Stimulated activated CD8-positive, alpha-beta memory T cell treated with anti-CD3 and anti-CD28 coated beads, Interleukin-15, amount 100 ng/mL, for 1 hour (primary cell): ENCODE measurements at regions not wholly inside any gene's neighbourhood (a gene's known extent, or its start where the extent isn't known, plus 50 kb on each side); places are given as distances from the start of the nearest gene placed in this dataset.

Experiments used
- DNase-seq: peaks from one replicate; pipeline ENCODE4 v3.0.0-alpha.2; 2020; ENCODE audit warnings: low read depth

DNA sequence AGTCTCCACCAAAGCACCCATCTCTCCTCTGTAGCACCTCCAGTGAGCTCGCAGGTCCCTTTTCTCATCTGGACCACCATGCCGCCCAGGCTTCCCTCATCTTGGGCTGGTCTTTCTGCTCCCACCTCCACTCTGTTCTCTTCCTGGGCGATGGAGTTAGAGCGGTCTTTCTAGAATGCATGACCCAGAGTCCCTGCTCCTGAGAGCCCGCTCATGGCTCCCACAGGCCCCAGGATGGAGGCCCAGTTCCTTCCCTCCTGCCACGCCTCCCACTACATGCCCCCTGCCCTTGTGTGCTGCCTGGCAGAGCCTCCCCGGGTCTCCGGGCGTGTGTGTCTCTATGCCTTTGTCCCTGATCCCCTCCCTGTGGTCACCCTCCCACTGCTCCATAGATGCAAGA, 100.7 kb upstream of the RTL1 start:
- no peak for DNase-seq

DNA sequence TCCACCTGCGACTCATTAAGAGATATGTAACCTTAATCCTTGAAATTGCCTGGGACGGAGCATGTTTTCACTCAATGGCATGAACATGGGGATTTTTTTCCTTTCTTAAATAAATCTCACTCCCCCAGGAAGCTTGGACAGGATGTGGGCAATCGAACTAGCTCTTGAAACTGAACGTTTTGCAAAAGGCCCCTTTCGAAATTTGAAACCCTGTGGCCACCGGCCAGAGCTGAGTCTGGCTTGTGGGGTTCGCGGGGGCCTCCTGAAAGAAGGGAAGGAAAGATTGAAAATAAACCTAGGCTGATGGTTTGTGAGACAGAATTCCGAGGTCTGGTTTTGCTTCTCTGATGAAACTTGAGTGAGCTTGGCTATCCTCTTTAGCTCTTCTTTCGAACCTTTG, 101.4 kb upstream of the RTL1 start:
- DNase-seq = no peak

DNA sequence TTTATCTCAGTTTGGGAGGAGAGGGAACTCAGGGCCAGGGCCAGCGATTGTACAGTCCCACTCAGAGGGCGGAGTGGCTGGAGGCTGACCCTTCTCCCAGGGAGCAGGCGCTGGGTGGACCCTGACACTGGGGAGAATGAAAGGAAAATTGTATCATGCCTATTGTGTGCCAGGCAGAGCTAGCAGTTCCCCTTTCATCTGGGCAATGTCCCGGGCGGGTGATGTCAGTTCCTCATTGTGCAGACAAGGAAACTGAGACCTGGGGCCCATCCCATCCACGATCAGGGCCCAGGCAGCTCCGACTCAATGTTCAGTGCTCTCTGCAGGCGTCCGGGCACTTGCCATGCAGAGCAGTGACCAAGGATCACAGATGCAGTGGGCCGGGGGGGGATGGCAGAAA, 101.9 kb upstream of the RTL1 start:
- DNase-seq = no peak

DNA sequence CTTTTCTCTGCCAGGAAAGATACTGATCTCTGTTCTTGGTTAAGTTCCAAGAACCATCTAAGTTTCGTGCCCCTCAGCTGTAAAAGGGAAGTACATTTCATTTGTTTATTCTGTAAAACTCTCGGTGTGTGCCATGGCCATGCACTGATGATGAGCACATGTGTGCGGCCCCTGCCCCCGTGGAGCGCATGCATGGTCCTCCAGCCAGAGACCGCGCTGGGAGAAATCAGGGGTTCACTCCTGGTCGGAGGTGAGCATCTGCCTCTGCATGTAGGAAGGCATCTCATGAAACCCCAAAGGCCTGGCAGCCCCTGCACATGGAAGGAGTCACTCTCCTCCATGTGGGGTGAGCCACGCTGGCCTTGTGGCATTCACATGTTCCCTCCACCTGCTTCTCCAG, 102.5 kb upstream of the RTL1 start:
- DNase-seq = no peak

DNA sequence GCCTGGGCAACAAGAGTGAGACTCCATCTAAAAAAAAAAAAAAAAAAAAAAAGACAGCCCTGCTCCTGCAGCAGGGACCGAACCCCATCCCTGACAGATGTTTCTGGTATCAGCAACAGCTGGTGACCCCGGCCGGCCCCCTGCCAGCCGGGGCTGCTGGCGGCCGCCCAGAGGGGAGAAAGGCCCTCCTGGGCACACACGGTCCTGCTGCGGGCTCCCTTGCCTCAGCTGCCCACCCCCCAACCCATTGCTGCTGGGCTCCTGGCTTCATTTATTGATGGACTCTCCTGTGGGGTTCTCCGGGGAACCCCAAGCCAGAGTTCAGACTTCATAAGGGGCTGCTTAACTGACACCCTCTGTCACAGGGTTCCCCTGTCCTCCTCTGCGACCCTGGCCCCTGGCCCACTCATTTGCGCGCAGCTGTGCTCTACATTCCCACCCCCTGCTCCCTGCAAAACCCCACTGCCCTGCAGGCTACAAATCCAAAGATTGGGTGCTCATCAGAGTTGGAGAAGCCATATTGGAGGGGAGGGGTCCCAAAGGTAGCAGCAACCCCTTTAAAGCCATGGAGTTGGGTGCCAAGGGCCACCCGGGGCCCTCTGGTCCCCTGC, 103.6 kb upstream of the RTL1 start:
- no peak for DNase-seq

DNA sequence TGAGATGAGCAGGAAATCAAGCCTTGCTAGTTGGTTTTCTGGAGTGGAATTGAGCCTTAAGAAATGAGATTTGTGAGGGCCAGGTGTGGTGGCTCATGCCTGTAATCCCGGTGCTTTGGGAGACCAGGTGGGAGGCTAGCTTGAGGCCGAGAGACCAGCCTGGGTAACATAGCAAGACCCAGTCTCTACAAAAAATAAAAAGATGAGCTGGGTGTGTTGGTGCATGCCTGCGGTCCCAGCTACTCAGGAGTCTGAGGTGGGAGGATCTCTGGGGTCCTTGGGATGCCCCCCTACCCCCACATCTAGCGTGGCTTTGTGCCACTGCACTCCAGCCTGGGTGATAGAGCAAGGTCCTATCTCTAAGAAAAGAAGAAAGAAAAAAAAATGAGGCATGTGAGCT, 104.2 kb upstream of the RTL1 start:
- no peak for DNase-seq

DNA sequence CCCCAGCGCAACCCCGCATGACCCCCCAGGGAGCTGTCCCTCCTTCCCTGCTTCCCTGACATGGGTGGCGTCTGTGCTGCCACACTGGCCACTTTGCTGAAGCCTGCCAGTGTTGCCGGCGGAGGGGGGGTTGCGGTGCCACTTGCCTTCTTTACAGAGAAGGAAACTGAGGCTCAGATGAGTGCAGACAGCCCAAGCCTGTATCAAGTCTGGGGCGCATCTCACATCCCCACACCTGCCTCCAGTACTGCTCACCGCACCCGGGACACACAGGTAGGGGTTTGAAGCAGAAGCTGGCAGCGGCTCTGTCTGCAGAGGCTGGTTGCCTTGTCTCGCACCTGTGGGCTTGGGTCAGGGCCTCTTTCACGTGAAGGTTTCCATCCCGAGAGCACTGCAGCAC, 104.7 kb upstream of the RTL1 start:
- no peak for DNase-seq

DNA sequence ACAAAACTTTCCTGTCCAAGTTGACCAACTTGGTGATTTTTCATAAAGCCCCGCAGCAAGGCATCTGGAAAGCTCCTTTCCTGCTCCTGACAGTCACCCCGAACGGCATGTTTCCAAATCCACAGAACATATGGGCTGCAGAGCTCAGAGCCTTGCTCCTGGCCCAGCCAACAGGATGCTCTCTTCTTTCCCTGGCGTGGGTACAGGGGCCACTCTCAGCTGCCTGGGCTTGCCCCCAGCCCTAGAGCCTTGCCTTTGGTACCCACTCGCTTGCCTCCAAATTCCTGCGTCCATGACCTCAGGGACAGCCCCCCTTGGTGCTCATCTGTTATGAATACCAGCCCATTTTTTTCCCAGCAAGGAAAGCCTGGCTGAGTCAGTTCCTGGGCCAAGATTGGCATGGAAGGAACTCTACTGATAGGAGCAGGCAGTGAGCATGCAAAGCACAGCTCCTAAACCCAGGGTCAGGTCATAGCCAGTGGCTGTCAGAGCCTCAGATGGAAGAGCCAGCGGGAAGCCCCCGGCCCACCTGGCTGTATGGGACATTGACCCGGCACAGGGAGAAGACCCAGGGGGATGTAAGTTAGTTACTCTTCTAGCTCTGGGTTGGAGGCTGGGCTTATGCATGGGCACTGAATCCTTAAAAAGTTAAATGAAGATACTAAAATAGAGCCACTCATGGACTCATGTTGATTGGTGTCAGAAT, 105.3 kb upstream of the RTL1 start:
- DNase-seq = no peak

DNA sequence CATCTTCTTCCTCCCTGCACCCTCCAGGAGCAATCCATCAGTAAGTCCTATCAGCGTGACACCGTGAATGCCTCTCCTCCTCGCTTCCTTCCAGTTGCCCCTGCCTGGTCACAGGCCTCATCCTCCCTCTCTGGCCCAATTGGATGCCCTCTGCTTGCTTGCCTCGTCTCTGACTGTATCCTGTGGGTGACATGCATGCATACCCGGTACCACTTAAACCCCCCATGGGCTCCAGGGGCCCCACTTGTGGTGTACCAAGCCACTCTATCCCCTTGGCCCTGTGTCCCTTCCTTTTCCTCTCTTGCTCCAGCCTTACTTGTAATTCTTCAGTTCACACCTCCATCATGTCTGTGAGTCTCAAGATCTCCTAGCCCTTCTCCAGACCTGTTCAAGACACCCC, 106.0 kb upstream of the RTL1 start:
- DNase-seq = no peak

DNA sequence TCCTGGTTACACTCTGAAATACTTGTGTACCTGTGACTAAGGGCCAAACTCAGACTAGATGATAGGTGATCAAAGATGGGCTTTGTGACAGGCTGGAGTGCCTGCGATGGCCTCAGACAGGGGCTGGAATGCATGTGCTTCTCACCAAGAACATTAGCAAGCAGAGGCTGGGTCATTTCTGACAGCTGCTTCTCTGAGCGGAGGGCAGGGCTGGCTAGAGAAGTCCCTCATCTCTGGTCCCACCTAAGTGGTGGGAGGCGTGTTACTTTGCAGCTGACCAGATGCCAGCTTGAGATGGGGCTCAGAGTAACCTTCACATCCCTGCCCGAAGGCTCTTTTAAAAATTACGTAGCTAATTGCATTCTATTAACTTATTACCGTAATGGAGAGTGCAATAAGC, 106.8 kb upstream of the RTL1 start:
- DNase-seq = no peak

DNA sequence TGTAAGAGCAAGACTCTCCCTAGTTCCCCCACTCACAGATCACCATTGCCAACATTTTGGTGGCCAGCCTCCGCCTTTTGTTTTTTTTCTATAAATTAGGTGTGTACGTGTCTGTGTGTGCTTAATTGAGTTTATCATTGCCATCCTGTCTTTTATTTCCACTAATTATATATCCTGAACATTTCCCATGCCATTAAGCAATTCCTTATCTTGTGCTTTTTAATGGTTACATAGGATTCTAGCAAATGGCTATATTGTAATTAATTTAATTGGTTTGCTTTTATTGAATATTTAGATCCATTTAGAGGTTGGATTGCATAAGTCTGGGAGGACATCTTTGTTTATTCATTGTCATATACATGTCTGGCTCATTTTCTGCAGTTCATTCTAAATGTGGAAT, 107.3 kb upstream of the RTL1 start:
- no peak for DNase-seq

DNA sequence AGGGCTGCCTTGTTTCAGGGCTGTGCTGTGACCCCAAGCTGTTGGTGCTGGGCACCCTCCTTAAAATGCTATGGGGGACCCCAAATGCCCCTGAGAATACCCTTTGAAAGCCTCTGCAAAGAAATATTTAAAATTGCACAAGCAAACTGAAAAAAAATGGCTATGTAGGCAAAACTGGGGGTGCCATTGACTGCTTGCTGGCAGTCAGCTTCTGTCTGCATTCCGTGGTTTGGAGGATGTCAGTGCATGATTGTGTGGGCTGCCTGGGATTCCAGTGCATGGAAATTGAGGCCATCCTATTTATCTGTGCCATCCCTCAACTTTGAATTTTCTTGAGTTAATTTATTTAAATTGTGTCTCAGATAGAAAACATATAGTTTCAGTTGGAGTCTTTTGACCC, 113.7 kb upstream of the RTL1 start:
- DNase-seq = no peak

DNA sequence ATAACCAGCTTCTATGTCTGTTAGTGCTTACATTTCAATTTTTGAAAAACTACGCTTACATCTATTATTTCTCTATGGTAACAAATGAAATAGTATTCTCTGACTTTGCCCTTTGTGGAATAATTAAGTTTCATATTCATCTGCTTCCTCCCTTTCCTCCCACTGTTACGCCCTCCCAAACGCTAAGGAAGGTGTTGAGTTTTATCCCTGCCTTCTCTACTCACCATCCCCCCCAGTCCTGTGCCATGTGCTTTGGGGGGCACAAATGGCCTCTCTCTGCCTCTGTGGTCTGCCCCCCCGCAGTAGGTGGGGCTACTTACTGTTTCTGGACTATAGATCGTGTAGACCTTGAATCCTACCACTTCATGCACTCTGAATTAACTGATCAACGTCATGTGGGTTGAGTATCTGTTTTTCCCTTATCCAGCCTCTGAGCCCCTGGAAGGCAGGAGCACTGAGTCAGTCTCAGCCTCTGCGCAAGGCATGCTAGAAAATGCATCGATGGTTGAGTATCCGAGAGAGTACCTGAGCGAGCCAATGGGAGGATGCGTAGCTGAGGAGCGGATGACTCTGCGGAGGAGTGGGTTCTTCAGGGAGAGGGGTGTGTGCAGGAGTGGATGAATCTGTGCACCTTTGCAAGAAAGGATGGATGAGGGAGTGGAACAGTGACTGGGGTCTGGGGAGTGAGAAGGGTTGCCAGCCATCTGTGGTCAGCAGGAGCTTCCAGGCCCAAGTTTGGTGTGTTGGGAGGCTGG, 114.5 kb upstream of the RTL1 start:
- DNase-seq = no peak

DNA sequence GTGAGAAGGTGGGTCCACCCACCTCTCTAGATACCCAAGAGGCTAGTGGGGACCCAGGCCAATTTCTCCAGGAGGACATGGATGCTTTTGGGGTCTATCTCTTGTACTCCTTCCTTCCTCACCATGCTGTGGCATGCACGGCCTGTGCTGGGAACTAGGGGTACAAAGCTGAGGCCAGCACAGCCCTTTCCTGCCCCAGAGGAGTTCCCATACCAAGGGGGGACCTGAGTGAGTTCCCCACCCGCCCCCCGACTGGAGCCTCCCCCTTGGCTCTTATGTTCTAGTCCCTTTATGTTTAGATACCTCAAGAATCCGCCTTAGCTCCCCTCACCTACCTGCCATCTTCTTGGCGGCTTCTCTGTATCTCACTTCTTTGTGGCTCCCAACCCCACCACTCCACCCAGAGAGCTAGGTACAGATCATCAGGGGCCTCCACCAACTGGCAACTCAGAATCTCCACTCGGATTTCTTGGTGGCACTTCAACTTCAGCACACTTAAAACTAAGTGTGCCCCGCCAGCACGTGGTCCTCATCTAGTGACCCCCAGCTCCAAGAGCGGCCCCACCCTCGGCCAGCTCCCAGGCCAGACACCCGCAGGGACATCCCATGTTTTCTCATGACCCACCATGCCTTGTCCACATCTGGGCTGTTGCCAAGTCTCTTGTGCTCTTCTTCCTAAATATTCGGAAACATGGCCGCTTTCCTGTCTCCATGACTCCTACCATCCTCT, 115.2 kb upstream of the RTL1 start:
- DNase-seq = no peak

DNA sequence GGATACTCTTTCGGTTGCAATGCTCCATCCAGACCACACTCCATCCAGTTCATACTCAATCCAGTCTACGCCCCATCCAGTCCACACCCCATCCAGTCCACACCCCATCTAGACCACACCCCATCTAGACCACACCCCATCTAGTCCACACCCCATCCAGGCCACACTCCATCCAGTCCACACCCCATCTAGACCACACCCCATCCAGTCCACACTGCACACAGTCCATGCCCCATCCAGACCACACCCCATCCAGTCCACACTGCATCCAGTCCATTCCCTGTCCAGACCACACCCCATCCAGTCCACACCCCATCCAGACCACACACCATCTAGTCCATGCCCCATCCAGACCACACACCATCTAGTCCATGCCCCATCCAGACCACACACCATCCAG, 116.0 kb upstream of the RTL1 start:
- no peak for DNase-seq

DNA sequence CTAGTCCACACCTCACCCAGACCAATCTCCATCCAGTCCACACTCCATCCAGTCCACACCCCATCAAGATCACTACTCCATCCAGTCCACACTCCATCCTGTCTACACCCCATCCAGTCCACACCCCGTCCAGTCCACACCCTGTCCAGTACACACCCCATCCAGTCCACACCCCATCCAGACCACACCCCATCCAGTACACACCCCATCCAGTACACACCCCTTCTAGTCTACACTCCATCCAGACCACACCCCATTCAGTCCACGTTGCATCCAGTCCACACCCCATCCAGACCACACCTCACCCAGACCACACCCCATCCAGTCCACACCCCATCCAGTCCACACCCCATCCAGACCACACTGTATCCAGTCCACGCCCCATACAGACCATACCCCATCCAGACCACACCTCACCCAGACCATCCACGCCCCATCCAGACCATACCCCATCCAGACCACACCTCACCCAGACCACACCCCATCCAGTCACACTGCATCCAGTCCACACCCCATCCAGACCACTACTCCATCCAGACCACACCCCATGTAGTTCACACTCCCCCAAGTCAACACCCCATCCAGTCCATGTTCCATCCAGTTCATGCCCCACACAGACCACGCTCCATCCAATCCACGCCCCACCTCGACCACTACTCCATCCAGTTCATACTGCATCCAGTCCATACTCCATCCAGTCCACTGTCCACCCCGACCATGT, 116.6 kb upstream of the RTL1 start:
- no peak for DNase-seq

DNA sequence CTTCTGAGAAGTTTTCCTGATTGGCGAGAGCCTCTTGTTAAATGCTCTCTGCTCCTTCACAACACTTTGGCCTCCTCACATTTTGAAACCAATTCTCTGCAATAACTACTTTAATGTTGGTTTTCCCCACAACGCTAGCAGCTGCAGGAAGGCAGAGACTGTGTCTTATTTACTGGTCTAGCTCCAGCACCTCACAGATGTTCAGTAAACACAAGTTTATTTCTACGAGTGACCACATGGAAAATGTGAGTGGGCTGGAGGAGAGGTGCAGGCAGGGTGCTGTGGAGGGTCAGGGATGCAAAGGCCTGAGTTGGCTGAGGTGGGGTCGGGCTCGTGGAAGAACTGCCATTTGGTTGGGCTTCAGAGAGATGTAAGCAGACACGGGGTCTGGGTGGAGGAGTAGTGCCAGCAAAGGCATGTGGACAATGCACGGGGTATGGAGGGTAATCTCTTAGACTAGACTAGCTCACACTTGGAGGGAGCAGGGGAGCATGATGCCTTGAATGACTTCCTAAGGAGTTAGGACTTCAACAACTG, 117.4 kb upstream of the RTL1 start:
- DNase-seq = no peak

DNA sequence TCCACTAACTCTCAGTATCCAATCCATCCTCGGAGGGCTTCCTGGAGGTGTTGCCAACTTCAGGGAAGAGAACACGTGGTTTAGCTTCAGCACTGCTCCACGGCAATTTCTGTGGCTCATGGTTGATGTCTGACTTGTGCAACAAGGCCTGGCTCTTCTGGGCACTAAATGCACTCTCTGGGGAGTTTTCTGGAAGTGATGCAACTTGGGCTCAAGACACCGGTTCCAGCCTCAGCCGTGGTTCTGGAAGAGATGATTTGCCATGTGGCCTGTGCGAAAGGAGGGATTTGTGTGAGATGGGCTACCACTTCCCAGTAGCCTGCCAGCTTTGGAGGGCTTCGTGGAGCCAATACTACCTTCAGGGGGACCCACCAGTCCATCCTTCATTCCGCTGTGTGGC, 118.6 kb upstream of the RTL1 start:
- DNase-seq = no peak

DNA sequence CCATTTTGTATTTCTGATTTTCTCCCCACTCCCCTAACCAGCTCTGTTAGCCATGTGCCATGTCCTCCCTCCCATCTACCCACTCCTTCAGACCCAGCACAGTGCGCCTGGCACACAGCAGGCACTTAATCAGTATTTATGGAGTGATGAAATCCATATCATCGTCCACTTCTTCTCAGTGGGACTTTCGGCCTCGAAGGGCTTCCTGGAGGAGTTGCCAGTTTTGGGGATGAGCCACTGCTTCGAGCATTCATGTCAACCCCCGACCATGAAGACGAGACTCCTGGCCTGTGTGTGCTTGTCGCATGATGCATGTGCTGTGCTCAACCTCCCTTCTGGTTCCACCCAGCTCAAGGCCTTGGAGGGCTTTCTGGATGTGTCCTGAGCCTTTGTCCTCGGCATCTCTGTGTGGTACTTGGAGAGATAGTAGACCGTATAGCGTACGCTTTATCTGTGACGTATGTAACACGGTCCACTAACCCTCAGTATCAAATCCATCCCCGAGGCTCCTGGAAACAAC, 119.5 kb upstream of the RTL1 start:
- DNase-seq = no peak

DNA sequence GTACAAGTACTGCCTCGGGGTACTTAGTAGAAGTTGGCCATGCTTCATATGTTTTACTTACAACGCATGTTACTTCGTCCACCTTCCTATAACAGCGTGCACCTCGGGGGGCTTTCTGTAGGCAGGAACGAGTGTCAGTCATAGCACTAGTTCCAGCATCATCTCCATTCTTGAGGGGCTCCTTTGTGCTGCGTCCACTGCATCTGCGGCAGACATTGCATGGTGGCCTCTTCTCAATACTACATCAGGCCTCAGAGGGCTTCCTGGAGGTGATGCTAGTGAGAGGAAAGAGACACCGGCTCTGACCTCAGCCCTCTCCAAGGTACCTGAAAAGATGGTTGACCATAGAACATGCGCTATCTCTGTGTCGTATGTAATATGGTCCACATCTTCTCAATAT, 121.2 kb upstream of the RTL1 start:
- no peak for DNase-seq

DNA sequence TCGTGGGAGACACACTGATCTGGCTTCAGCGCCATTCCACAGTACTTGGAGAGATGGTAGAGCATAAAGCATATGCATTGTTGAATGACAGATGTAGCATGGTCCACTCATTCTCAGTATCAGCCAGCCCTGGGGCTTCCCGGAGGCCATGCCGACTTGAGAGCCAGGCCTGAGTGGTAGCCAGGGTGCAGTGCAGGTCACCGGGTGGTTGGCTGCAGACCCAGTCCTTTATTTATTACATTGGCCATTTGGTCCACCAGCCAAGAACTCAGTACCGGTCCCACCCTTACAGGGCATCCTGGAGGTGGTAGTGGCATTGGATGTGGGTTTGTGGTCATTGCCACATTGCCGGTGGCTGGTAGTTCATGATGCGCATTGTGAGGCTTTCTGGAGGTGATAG, 121.6 kb upstream of the RTL1 start:
- no peak for DNase-seq

DNA sequence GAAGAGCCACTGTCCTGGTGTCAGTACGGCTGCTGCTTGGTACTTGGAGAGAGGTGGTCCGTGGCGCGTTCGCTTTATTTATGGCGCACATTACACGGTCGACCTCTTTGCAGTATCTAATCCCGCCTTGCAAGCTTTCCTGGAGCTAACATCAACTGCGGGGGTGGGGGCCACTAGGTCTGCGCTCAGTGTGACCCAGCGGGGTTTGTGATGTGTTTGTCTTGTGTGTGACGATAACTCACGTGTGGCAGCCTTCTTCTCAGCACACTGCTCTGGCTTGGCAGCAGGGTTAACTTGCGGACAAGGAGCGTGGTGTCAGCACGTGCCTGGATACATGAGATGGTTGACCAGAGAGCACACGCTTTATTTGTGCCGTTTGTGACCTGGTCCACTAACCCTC, 122.2 kb upstream of the RTL1 start:
- no peak for DNase-seq
